ENCODE measurements at regions not wholly inside any gene's neighbourhood (a gene's known extent, or its start where the extent isn't known, plus 50 kb on each side); places are given as distances from the start of the nearest gene placed in this dataset.
A peak's percentile ranks its signal among the peaks of the same experiment; 100 is the strongest.
"Not testable (repeated sequence)": the region's sequence is repeated elsewhere in the genome, so short reads cannot be mapped to it uniquely, and the experiment has no call there.

- no peak for DNase-seq (ENCODE audit: low spot score)
These were observed 168.4 kb downstream of the ZIC4 start for GRCh38 chr3:147237991-147238390.

- not testable (repeated sequence) for DNase-seq (ENCODE audit: low spot score)
These were observed 174.4 kb downstream of the ZIC4 start for GRCh38 chr3:147231980-147232379.

GRCh38 chr3:147231111-147231510 is 175.2 kb downstream of the ZIC4 start:
- no peak for DNase-seq (ENCODE audit: low spot score)

GRCh38 chr3:147222291-147222690 is 184.1 kb downstream of the ZIC4 start:
- no peak for DNase-seq (ENCODE audit: low spot score)

- DNase-seq (ENCODE audit: low spot score): no peak
These were observed 187.4 kb downstream of the ZIC4 start for GRCh38 chr3:147218965-147219364.

GRCh38 chr3:147216143-147216673 is 190.1 kb downstream of the ZIC4 start:
- DNase-seq (ENCODE audit: low spot score): no peak

- no peak for DNase-seq (ENCODE audit: low spot score)
These were observed 190.7 kb downstream of the ZIC4 start for GRCh38 chr3:147215660-147216059.

GRCh38 chr3:147213633-147214032 is 192.7 kb downstream of the ZIC4 start:
- no peak for DNase-seq (ENCODE audit: low spot score)

- DNase-seq (ENCODE audit: low spot score): no peak
These were observed 195.7 kb downstream of the ZIC4 start for GRCh38 chr3:147210676-147211075.

GRCh38 chr3:147201086-147201485 is 205.3 kb downstream of the ZIC4 start:
- DNase-seq (ENCODE audit: low spot score): no peak

GRCh38 chr3:147200545-147200944 is 205.8 kb downstream of the ZIC4 start:
- DNase-seq (ENCODE audit: low spot score): no peak

GRCh38 chr3:147197739-147198138 is 208.6 kb downstream of the ZIC4 start:
- no peak for DNase-seq (ENCODE audit: low spot score)

- no peak for DNase-seq (ENCODE audit: low spot score)
These were observed 210.5 kb downstream of the ZIC4 start for GRCh38 chr3:147195887-147196286.

GRCh38 chr3:147191795-147192385 is 214.5 kb downstream of the ZIC4 start:
- DNase-seq (ENCODE audit: low spot score): peak; percentile 7

- no peak for DNase-seq (ENCODE audit: low spot score)
These were observed 217.3 kb downstream of the ZIC4 start for GRCh38 chr3:147189016-147189415.

GRCh38 chr3:147187687-147188086 is 218.7 kb downstream of the ZIC4 start:
- no peak for DNase-seq (ENCODE audit: low spot score)

- DNase-seq (ENCODE audit: low spot score): no peak
These were observed 220.6 kb downstream of the ZIC4 start for GRCh38 chr3:147185781-147186180.

GRCh38 chr3:147184794-147185193 is 221.5 kb downstream of the ZIC4 start:
- no peak for DNase-seq (ENCODE audit: low spot score)

- no peak for DNase-seq (ENCODE audit: low spot score)
These were observed 233.1 kb downstream of the ZIC4 start for GRCh38 chr3:147173257-147173656.

GRCh38 chr3:147162743-147163142 is 243.6 kb downstream of the ZIC4 start:
- no peak for DNase-seq (ENCODE audit: low spot score)

- DNase-seq (ENCODE audit: low spot score): no peak
These were observed 244.5 kb downstream of the ZIC4 start for GRCh38 chr3:147161833-147162232.

- no peak for DNase-seq (ENCODE audit: low spot score)
These were observed 245.4 kb downstream of the ZIC4 start for GRCh38 chr3:147160984-147161383.

- DNase-seq (ENCODE audit: low spot score): no peak
These were observed 247.2 kb downstream of the ZIC4 start for GRCh38 chr3:147159141-147159540.

GRCh38 chr3:147157631-147158030 is 248.7 kb downstream of the ZIC4 start:
- DNase-seq (ENCODE audit: low spot score): no peak

All from hematopoietic multipotent progenitor cell treated with erythropoietin and hydrocortisone succinate and interleukin-3 and kit ligand, for 17 days (in vitro differentiated cells).